Endothelial cell of umbilical vein (primary cell): ENCODE measurements at regions not wholly inside any gene's neighbourhood (a gene's known extent, or its start where the extent isn't known, plus 50 kb on each side); places are given as distances from the start of the nearest gene placed in this dataset.

Source experiments
- BruUV-seq: library from RNA; stranded (reverse); fragments of 400-500 nt; replicated peaks from 2 replicates; lab custom pipeline; 2021; lab: Mats Ljungman, UMichigan
- CTCF ChIA-PET: fragments of 300-600, 350-600 bp; sonication (Branson Sonifier 250); formaldehyde crosslinking; loops from one replicate; lab custom pipeline; 2021; ENCODE audit warnings: antibody characterized with exemption, inconsistent platforms; lab: Charles Lee
- POLR2A ChIA-PET: fragments of 300-600, 350-600 bp; sonication (Branson Sonifier 250); formaldehyde crosslinking; loops from one replicate; lab custom pipeline; 2021; ENCODE audit warnings: antibody characterized with exemption, inconsistent platforms; lab: Charles Lee
- DNase-seq: peaks from one replicate; pipeline ENCODE4 v3.0.0-alpha.2; 2011; ENCODE audit warnings: low read depth, low spot score
- FAIRE-seq: peaks from 2 replicates; lab custom pipeline; 2011; peaks lifted over from hg19 to GRCh38; lab: Jason Lieb, UNC
- H2AFZ ChIP-seq: 2 replicates; pipeline ENCODE4 v1.6.0; 2012; ENCODE audit warnings: low read depth, low read length, control low read depth, inconsistent platforms
- H3K27ac ChIP-seq: 2 replicates; pipeline ENCODE4 v1.5.1; 2011; ENCODE audit warnings: low read depth, mild to moderate bottlenecking, control low read depth, low read length, moderate library complexity; ENCODE audit not compliant: insufficient read depth
- H3K27me3 ChIP-seq, 2 experiments: 2 replicates each; pipeline versions ENCODE4 v1.6.0 to v1.6.1; 2011; ENCODE audit warnings: low read length in 2 of 2, mixed read lengths in 1 of 2; ENCODE audit not compliant: control insufficient read depth in 2 of 2, insufficient read depth in 2 of 2
- H3K36me3 ChIP-seq, 2 experiments: 2 replicates in 1 of 2; 3 replicates in 1 of 2; pipeline ENCODE4 v1.5.1; 2011; ENCODE audit warnings: low read length in 2 of 2, mild to moderate bottlenecking in 1 of 2, moderate library complexity in 1 of 2; ENCODE audit not compliant: control insufficient read depth in 2 of 2, insufficient read depth in 2 of 2; ENCODE audit errors: extremely low read depth in 1 of 2
- H3K4me1 ChIP-seq: 3 replicates; pipeline ENCODE4 v1.5.1; 2011; ENCODE audit warnings: mild to moderate bottlenecking, low read length; ENCODE audit not compliant: control insufficient read depth, insufficient read depth; ENCODE audit errors: extremely low read depth
- H3K4me2 ChIP-seq: 2 replicates; pipeline ENCODE4 v1.6.1; 2011; ENCODE audit warnings: low read length, control low read depth, mixed read lengths; ENCODE audit not compliant: insufficient read depth
- H3K4me3 ChIP-seq, 3 experiments: fragments of 200-600 bp in 1 of 3; sonication (generic), shearing (Covaris generic) in 1 of 3; replicated peaks in 1 of 3; 2 replicates each; pipeline ENCODE4 v1.5.1; 2011 to 2016; ENCODE audit warnings: control low read depth in 3 of 3, low read length in 3 of 3, mild to moderate bottlenecking in 2 of 3, inconsistent platforms in 1 of 3, low read depth in 1 of 3, moderate library complexity in 1 of 3; ENCODE audit not compliant: insufficient read depth in 1 of 3
- H3K79me2 ChIP-seq: 2 replicates; pipeline ENCODE4 v1.6.0; 2012; ENCODE audit warnings: low read length, inconsistent platforms; ENCODE audit not compliant: control insufficient read depth, insufficient read depth
- H3K9ac ChIP-seq: replicated peaks from 2 replicates; pipeline ENCODE3; 2011; ENCODE audit warnings: low read length, control low read depth; ENCODE audit not compliant: insufficient read depth; ENCODE audit errors: extremely low read depth
- H3K9me1 ChIP-seq: replicated peaks from 3 replicates; pipeline ENCODE4 v1.6.0; 2011; ENCODE audit warnings: mild to moderate bottlenecking, low read length; ENCODE audit not compliant: control insufficient read depth, insufficient read depth; ENCODE audit errors: extremely low read depth
- H3K9me3 ChIP-seq: replicated peaks from 2 replicates; pipeline ENCODE4 v1.5.1; 2012; ENCODE audit warnings: low read length, inconsistent platforms; ENCODE audit not compliant: control insufficient read depth, insufficient read depth
- H4K20me1 ChIP-seq: replicated peaks from 2 replicates; pipeline ENCODE3; 2011; ENCODE audit warnings: mild to moderate bottlenecking, low read length; ENCODE audit not compliant: control insufficient read depth, insufficient read depth; ENCODE audit errors: extremely low read depth
- EZH2 ChIP-seq: IDR thresholded peaks from 2 replicates; pipeline ENCODE4 v1.6.1; 2012; ENCODE audit warnings: borderline replicate concordance, low read depth, mild to moderate bottlenecking, moderate library complexity, low read length, inconsistent platforms; ENCODE audit not compliant: severe bottlenecking
- FOS ChIP-seq: IDR thresholded peaks from 2 replicates; pipeline ENCODE4 v1.6.1; 2011; ENCODE audit warnings: mild to moderate bottlenecking, low read length, moderate library complexity, borderline replicate concordance; ENCODE audit not compliant: insufficient read depth
- MYC ChIP-seq: IDR thresholded peaks from one replicate; pipeline ENCODE4 v1.6.1; 2011; ENCODE audit warnings: mild to moderate bottlenecking, low read depth, low read length
- POLR2A ChIP-seq: IDR thresholded peaks from 2 replicates; pipeline ENCODE4 v1.6.1; 2012; ENCODE audit warnings: low read depth, mild to moderate bottlenecking, control low read depth, low read length
- POLR2AphosphoS5 ChIP-seq: IDR thresholded peaks from 2 replicates; pipeline ENCODE4 v1.6.1; 2012; ENCODE audit warnings: low read depth, mild to moderate bottlenecking, control low read depth, low read length, moderate library complexity; ENCODE audit not compliant: insufficient read depth
- dilution Hi-C: fragments of 300-500 bp; cut with MboI; formaldehyde crosslinking; loops from one replicate; pipeline ENCODE4 v1.15.0; 2019; ENCODE audit warnings: low sequenced_read_pairs; ENCODE audit not compliant: extremely low pct_ligation_motif_present
- intact Hi-C: fragments of 100-400 bp; cut with micrococcal nuclease; formaldehyde crosslinking; loops from one replicate; pipeline ENCODE4 v1.10.0; 2022
- TF ChIP-seq, protein P1 (sequence below), 2 donors: IDR thresholded peaks; 1 replicate in 1 of 2; 2 replicates in 1 of 2; pipeline ENCODE4 v1.5.1; 2011; ENCODE audit warnings: low read length in 2 of 2, mild to moderate bottlenecking in 2 of 2, moderate library complexity in 2 of 2, control low read depth in 1 of 2, inconsistent platforms in 1 of 2, low read depth in 1 of 2; ENCODE audit not compliant: insufficient read depth in 1 of 2; ENCODE audit errors: extremely low read depth in 1 of 2
- TF ChIP-seq, protein P2 (sequence below): IDR thresholded peaks from 2 replicates; pipeline ENCODE4 v1.6.1; 2011; ENCODE audit not compliant: insufficient read depth, insufficient read length

DNA sequence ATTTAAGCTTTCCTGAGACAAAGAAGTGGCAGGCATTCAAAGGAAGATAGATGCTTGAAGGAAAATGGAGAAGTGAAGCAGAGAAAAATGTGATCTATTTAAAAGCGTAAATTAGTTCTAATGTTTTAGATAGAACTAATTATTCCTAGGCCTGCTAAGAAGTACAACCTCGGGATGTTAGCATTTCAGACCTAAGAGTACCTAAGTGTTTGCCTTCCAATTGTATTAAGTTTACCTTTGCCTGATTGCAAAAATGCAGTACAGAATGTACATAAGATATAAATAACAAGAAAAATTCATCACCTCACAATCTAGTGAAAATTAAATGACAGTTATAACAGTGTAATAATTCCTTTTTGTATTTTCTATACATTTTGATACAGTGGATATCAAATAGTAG lies 71.1 kb upstream of the HNMT start:
- no peaks in the 10 kb centered on the region for H4K20me1 ChIP-seq
- no peak overlapping the region for H3K4me3 ChIP-seq
- no peaks in the 10 kb centered on the region for H3K36me3 ChIP-seq
- ChIA-PET POLR2A (no interaction called here), CTCF (no interaction called here)
- no peak overlapping the region for H3K9ac ChIP-seq
- intact Hi-C loops: no loop called here
- H3K9me1 ChIP-seq: no peaks in the 10 kb centered on the region
- H3K4me1 ChIP-seq: no peaks in the 10 kb centered on the region
- DNase-seq (no peak), FAIRE-seq (no peak)
- no peak overlapping the region for H3K27ac ChIP-seq
- no peaks in the 10 kb centered on the region for H3K27me3 ChIP-seq
- no peak overlapping the region for H2AFZ ChIP-seq
- dilution Hi-C loops: no loop called here
- no peak overlapping the region for H3K4me2 ChIP-seq
- H3K9me3 ChIP-seq: no peaks in the 10 kb centered on the region
- TF ChIP-seq POLR2A (no peak), EZH2 (no peak), POLR2AphosphoS5 (no peak)
- TF ChIP-seq, protein P1, sequence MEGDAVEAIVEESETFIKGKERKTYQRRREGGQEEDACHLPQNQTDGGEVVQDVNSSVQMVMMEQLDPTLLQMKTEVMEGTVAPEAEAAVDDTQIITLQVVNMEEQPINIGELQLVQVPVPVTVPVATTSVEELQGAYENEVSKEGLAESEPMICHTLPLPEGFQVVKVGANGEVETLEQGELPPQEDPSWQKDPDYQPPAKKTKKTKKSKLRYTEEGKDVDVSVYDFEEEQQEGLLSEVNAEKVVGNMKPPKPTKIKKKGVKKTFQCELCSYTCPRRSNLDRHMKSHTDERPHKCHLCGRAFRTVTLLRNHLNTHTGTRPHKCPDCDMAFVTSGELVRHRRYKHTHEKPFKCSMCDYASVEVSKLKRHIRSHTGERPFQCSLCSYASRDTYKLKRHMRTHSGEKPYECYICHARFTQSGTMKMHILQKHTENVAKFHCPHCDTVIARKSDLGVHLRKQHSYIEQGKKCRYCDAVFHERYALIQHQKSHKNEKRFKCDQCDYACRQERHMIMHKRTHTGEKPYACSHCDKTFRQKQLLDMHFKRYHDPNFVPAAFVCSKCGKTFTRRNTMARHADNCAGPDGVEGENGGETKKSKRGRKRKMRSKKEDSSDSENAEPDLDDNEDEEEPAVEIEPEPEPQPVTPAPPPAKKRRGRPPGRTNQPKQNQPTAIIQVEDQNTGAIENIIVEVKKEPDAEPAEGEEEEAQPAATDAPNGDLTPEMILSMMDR (IDR thresholded peaks at IDR 0.05; ENCODE audit: extremely low read depth in 1 of 2, insufficient read depth in 1 of 2, low read depth in 1 of 2, low read length in 2 of 2): no peak
- TF ChIP-seq, protein P2, sequence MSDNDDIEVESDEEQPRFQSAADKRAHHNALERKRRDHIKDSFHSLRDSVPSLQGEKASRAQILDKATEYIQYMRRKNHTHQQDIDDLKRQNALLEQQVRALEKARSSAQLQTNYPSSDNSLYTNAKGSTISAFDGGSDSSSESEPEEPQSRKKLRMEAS: no peak
- H3K79me2 ChIP-seq: no peaks in the 10 kb centered on the region
- BruUV-seq: no TSS peak

DNA sequence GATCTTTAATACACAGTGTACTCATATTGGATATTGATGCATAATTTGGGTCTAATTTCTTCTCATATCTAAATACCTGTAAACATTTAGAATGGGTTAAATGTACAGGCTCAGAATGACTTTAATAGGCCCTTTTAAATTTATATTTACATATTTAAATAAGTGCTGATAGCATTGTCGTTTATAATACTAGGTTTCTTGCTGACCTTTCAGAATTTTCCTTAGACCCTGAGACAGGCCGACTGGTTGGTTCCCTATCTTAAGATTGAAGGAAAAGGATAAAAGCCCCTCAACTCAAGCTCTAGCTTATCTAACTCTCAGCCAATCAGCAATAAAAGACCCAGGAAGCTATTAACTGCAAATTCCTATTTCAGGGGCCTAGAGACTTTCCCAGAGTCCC lies 67.8 kb upstream of the HNMT start:
- H4K20me1 ChIP-seq: no peaks in the 10 kb centered on the region
- DNase-seq: no peak
- ChIA-PET CTCF (no interaction called here), POLR2A (no interaction called here)
- no peak for FAIRE-seq
- H3K9me1 ChIP-seq: no peaks in the 10 kb centered on the region
- H3K9ac ChIP-seq: no peak overlapping the region
- H3K79me2 ChIP-seq: no peaks in the 10 kb centered on the region
- no peak overlapping the region for H3K4me3 ChIP-seq
- peaks cover 0 to 2% of the 10 kb centered on the region in 2 experiments for H3K27me3 ChIP-seq
- H3K27ac ChIP-seq: no peak overlapping the region
- H3K4me2 ChIP-seq: no peak overlapping the region
- H3K9me3 ChIP-seq: no peaks in the 10 kb centered on the region
- no peak for TF ChIP-seq POLR2A
- TF ChIP-seq FOS: no peak
- no peak for TF ChIP-seq POLR2AphosphoS5
- TF ChIP-seq MYC: no peak
- TF ChIP-seq EZH2: no peak
- TF ChIP-seq, protein P2: no peak
- no peak overlapping the region for H2AFZ ChIP-seq
- no TSS peak for BruUV-seq
- no peaks in the 10 kb centered on the region for H3K4me1 ChIP-seq
- intact Hi-C loops: no loop called here
- no peaks in the 10 kb centered on the region for H3K36me3 ChIP-seq
- dilution Hi-C loops: no loop called here
